ENCODE measurements at regions not wholly inside any gene's neighbourhood (a gene's known extent, or its start where the extent isn't known, plus 50 kb on each side); places are given as distances from the start of the nearest gene placed in this dataset.

DNA sequence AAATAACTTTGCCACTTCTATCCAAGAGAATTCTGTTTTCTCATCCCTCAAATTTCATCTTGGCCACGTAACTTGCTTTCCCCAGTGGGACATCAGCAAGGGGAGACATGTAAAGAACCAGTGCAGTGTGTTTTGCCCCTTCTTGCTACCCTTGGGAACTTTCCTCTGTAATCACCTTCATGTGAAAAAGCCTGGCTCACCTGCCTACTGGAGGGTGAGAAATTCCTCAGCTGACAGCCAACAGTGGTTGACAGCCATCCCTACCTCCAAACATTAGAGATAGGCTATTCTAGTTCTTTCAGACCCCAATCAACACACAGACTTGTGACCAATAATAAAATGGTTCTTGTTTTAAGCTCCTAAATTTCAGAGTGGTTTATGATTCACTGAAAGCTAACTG, 333.9 kb upstream of the TBC1D5 start:
- no peak for DNase-seq

DNA sequence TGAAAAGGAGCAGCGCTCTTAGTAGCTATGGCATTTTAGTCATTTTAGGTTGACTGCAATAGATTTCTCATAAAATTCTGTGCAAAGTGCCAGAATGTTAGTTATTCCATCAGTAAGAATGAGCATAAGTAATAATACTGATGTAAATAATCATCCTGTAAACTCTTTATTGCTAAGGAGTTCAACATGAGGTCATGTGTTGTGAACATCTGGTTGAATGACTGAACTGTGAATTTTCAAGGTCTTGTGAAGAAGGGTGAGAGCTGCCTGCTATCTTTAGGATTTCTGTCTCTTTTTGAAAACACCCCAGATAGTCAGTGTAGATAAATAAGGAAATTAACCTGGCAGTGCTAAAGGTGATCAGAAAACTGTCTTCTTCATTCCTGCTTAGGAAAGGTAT, 333.4 kb upstream of the TBC1D5 start:
- no peak for DNase-seq

DNA sequence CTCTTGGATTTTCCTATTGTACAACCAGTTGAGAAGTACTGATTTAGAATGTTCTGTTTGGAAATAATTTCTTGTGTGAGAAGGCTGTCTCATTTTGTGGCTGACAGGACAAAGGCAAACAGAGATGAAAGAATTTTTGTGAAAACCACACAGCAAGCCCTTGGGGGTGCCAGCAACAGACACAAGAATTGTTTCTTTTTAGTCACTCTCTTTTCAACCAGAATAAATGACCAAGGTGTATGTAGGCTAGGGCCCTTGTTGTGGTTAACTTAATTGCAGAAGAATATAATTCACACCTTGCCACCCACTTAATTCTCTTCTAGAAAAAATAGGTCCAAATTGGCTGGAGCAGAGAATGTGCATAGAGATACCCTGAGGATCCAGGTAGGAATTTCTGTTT, 329.4 kb upstream of the TBC1D5 start:
- no peak for DNase-seq

DNA sequence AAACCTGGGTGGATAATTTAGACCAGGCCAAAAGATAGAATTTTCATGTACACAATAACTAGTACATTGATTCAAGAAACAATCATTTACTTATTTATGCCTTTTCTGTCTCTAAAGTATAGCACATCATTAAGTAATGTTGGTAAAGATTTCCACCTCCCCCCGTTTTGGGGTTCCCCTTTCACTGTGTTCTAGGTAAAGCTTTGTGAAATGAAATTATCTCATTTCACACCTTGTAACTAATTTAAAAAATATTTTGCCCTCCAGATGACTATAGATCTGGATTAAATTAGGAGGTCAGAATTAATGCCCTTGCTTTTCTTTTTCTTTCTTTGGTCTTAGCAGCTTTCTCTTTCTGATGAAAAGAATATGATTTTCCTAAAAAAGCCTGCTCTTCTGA, 328.5 kb upstream of the TBC1D5 start:
- no peak for DNase-seq

DNA sequence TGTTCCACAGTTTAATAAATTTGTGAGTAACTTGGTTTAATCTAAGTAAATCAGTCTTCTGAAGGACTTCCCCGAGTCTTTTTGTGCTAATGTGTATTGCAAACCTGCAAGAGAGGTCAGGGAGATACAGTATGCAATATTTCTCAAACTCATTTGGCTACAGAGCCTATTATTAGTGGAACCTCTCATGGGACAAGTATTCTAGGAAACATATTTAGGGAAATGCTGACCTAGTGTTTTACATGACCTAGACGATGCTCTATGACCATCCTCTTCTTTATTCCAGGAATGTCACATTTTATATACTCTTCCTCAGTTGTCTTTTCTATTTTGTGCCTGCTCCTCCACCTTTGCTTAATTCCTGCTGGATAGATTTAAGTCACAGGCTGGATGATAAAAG, 327.8 kb upstream of the TBC1D5 start:
- DNase-seq, result no peak

DNA sequence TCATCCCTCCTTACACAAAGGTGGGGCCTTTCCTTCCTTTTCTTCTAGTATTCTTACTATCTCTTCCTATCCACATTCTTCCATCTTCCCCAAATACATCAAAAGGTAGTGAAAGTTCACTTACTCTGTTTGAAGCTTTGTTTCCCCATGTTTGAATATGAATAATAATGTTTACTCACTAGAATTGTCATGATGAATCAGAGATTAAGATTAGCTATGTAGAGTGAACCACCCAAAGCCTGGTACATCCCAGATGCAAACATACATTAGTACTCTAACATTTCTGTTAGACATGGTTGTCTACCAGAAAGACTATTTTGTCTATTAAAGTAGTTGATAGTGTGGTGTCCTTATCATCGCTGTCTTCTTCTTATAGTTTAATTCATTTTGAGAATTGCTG, 327.1 kb upstream of the TBC1D5 start:
- no peak for DNase-seq

DNA sequence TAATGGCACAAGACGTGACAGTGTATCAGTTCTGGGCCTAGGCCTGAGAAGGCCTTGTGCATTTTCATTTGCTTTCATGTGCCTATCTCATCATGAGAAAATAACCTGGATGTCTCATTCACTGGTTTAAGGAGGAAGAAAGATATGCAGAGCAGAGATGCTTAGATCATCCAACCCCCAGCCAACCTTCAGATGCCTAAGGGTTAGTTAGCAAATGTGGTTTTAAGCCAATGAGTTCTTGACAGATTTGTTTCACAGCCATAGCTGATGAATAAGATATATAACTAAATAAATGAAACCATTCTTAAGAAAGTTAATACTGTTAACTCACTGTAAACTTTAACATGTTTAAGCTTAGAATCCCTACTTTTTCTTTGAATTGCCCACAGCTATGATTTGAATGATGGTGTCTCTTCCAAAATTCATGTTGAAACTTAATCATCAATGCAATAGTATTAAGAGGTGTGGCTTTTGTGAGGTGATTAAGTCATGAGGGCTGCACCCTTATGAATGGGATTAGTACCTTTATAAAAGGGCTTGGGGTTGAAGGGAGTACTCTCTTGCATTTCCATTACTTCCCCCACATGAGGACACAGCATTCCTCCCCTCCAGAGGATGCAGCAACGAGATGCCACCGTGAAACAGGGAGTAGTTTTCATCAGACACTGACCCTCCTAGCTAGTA, 324.6 kb upstream of the TBC1D5 start:
- no peak for DNase-seq

DNA sequence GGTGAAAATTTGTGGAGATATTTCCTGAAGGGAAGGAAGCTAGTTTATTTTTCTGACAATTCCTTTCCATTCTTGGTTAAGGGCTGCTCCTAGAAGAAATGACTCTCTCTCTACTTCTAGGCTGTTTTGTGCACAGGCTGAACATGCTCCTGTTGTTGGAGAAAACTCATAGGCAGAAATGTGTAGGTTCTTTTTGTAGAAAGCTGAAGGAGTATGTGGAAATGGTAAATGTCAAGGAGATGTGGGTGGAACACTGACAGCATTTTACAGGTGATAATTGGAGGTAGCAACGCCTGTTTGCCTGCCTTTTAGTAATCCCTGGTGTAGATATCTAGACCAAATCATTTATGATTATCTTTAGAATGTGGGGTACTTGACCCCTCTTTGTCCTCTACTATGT, 322.2 kb upstream of the TBC1D5 start:
- DNase-seq, result no peak

DNA sequence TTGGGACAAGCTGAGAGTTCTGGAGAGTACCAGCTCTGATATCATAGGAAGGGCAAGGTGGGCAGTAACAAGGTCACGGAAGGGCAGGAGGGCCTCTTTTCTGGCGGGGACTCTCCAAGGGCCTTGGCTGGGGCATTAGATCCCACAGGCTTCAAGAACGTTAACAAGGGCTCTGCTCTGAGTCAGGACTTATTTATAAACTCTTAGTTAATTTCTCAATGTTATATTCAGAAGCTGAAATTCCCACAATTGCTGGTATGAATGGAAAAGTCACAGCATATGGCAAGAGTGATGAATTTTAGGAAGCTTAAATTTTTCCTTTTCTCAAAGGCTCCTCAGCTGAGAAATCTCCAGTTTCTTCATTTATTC, 320.2 kb upstream of the TBC1D5 start:
- DNase-seq, result no peak

DNA sequence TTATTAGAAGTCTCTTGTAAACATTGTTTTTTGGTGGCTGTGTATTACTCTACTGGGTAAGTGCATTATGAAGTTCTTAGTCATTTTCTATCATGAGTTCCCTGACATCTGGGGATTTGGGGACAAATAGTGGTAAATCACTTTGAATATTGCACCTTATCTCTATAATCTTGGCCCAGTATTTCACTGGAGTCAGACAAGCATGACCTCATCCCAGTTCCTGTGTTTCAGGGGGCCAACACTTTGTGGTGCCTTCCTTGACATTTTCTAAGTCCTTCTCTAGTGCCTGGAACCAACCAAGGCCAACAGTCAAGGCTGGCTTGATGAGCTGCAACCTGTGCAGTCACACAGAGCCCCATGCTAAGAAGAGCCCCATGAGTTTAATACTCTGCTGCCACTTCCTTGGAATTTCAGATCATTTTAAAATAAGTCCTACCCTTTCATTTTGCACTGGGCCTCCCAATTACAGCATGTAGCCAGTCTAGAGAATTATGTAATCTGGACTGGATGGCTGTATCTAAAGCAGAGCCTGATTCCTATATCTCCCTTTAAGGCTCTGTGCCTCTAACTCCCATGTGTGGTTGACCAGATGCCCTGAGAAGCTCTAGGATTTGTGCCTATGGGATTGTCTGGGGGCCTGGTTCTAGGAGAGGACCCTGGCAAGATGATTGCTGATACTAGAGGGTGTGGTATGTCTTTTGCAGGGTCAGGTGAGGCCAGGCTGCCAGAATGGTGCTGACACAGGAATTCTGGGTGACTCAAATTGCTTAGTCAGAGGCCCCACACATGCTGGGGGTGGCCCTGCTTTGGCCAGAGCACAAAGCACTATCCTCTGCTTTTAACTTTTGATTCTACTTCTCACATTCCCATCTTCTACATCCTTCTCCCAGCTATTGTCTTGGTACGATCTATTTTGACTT, 319.6 kb upstream of the TBC1D5 start:
- no peak for DNase-seq

DNA sequence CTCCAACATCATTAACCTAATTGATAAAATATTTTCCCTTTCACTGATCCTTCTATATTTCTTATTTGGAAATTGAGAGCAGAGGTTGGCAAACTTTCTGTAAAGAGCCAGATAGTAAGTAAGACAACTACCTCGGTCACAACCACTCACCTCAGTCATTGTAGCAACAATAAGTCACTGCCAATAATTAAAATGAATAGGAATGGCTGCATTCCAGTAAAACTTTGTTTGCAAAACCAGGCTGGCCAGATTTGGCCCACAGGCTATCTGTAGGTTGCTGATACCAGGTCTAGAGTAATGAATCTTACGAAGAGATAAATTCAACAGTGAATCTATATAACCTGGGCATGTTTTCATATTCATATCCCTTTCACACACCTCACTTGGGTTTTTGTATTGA, 316.2 kb upstream of the TBC1D5 start:
- no peak for DNase-seq

DNA sequence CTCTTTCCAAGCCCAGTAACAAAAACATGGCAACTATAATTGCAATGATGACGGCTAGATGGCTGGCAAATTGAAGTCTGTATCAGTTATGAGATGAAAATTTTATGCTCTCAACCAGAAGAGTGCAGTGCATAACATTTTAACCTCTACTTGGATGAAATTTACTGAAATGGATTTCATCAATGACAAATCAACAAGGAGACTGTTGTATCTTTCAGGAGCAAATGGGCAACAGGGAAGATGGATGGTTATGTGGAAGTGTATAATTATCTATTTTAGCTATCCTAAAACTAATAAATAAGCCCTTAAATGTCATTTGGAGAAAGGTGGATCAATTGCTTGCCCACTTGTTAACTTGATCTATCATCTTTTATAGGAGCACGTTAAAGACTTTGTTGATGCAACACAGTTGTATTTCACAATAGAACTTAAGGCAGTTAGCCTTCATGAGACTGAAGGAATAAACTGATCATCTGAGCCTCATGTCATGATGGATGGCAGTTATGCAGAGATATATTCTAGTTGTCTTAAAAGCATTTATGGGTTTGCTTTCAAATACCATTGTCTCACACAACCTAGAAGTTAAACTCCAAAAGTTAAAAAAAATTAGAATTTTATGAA, 315.1 kb upstream of the TBC1D5 start:
- no peak for DNase-seq

DNA sequence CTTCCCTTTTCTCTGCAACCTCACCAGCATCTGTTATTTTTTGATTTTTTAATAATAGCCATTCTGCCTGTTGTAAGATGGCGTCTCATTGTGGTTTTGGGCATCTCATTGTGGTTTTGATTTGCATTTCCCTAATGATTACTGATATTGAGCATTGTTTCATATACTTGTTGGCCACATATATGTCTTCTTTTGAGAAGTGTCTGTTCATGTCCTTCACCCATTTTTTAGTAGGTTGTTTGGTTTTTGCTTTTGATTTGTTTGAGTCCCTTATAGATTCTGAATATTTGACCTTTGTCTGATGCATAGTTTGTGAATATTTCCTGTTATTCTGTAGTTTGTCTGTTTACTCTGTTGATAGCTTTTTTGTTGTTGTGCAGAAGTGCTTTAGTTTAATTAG, 312.2 kb upstream of the TBC1D5 start:
- DNase-seq, result no peak

DNA sequence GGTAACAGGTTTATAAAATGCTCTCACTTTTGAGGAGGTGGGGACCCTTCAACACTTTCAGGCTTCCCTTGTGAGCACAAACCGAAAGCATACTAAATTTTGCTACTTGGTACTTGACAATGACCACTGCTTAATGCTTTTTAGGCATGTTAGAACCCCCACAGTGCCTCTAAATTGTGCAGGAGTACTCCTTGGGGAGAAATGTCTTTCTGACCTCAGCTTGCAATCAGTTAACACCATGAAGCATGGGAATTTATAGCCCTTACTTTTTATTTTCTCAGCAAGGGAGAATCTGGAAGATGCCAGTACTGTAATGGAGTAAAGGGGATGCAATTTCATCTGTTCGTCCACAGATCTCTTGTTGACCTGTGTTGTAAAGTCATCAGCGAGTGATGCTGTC, 308.9 kb upstream of the TBC1D5 start:
- no peak for DNase-seq

DNA sequence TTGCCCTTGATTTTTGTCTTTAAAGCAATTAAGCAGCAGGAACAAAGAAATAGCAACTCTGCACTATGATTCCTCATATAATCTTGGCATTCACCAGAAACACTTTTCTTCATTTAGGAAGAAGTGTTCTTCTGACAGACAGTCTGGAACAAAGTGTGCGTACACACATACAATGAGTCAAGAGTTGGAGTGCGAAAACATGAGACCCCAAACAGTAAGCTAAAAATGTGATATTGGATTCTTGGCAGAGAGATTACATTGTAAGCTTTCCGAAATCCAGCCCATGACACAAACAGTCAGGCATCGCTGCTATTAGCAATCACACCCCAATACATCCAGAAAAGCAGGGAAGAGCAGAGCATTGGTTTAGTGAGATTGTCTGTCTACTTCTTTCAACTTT, 306.7 kb upstream of the TBC1D5 start:
- no peak for DNase-seq

DNA sequence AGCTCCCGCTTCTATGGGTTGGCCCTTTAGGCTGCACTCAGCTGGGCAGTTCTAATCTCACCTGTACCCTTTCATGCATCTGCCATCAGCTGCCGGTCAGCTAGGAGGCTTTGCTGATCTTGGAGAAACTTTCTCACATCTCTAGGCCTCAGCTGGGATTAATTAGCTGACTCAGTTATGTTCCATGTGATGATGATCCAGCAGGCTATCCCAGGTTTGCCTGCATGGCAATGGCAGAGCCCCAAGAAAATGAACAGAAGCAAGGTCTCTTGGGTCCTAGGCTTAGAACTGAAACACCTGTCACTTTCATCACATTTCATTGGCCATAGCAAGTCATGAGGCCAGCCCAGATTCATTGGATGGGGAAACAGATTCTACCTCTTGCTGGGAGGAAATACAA, 304.6 kb upstream of the TBC1D5 start:
- DNase-seq, result no peak

DNA sequence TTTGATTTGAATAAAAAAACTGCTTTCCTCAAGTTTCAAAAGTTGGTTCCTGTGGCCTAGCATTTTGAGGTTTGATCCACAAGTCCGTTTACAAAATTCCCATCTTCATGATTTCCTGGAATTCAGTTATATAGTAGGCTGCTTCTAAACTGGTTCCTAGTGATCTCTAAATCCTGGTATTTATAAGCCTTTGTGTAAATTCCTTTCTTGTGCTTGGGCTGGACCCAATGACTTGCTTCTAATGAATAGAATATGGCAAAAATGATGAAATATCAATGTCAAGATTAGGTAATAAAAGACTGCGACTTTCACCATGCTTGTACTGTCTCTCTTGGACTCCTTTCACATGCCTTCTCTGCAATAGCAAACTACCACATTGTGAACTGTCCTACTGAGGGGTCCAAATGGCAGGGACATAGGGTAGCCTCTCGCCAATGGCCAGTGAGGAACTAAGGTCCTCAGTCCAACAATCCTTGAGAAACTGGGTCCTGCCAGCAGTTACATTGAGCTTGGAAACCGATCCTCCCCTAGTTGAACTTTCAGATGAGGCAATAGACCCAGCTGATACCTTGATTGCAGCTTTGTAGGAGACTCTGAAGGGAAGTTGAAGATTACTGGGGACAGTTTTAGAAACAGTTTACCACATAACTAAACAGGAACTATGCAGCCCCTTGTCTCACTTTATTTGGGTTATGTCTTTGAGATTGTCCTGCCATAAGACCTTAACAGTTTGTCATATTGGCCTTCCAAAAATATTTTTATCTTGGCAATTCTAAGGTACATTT, 303.9 kb upstream of the TBC1D5 start:
- no peak for DNase-seq

DNA sequence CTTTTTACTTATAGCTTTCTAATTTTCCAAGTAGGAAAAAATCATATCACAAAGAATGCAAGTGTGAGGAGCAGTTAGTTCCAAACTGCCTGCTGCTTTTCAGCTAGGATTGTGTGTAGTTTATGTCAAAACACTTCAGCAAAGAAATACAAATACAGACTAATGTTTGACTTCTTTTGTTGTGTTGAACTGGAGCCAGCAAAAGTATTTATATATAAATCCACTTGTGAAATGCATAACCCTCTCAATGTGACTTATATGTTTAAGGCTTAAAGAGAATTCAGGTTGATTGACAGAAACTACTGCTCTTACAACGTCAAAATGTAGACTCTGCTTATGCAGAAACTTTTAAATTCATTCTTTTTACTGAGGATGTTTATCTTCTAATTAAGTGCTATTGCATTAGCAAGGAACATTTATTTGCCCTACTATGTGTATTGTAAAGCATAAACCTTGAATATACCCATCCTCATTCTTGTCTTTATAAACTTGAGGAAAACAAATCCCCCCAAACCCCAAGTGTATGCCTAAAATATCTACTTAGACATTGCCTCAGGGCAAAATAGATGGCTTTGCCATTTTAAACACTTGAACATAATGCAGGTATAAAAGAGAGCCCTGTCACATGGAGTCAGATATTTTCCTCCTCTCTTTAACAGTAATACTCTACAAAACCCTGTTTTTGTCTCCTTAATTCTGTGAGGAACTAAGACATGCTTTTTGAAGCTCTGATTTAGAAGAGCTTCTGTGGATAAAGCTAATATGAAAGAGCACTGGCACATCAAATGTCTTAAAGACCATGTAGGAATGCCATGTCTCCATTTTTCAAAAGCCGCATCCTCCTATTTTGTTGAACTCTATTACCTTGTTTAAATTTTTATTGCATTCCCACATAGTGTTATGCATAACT, 302.8 kb upstream of the TBC1D5 start:
- DNase-seq, result no peak

DNA sequence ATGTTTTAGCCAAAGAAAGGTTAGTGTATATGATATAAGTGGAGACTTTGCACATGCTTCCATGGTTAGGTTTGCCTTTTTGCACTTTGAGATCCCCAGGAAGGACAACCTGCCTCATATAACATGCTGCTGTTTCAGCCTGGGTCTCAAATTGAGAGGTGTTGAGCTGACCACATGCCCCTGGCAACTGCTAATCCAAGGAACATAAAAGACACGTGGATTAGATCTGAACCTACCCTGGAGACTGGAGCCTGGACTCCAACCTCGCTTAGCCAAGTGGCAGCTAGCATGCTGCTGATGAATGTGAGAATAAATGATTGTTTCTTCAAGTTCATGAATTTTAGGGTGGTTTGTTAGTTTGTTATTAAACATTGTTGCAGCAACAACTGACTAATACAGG, 301.8 kb upstream of the TBC1D5 start:
- DNase-seq, result no peak

DNA sequence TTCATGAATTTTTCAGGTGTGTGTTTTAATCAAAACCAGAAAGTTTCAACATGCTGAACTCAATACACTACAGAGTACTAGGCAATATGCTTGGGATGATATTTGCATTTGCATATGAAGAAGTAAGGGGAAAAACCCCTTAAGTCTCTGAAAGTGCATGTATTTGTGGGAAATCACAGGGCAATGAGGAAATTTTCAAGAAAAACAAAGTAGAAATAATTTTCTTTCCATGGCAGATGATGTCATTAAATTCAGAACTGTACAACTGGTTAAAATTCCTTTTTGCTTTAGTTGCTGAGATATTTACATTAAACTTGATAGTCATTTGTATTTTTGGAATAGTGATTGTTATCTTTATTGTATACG, 294.0 kb upstream of the TBC1D5 start:
- DNase-seq, result no peak

DNA sequence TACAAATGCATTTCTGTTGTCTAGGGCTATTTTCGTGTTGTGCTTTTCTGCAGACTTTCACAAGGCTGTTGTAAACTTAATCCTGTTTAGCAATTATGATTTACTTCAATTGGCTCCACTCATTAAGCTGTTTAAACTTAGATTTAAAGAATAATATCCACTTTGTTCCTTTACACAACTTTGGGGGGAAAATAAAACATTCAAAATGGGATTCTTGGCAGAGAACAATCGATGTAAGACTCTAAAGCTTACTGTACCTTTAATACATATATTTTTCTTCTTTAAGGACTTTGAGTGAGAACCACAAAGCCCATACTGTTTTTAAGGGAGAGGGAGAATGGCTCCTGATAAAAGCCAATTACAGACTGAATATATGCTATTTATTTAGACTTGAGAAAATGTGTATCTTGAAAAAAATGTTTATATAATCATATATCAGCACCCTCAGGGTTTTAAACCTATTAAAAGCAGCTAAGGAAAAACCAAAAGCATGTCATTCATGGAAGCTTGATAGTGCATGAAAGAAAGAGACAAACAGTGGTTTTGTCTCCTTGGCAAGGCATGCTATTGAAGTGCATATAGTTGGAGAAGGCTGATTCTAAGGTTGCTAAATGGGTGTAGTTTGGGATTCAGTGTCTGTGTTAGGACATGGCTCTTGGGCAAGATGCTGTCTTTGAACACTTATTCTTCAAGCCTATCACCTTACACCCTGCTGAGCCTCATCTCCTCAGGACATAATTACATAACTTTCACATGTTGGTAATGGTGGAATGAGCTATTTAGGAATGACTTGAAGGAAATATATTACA, 293.4 kb upstream of the TBC1D5 start:
- no peak for DNase-seq

All from activated gamma-delta T cell treated with Interleukin-2 at 50 U/mL for 16 hours (primary cell).